GM18505 (cell line): ENCODE measurements at regions not wholly inside any gene's neighbourhood (a gene's known extent, or its start where the extent isn't known, plus 50 kb on each side); places are given as distances from the start of the nearest gene placed in this dataset.
"Not testable (repeated sequence)": the region's sequence is repeated elsewhere in the genome, so short reads cannot be mapped to it uniquely, and the experiment has no call there.

Experiments
- ATAC-seq: cut with Tn5 transposase; IDR thresholded peaks from one replicate; pipeline ENCODE4 v1.9.1; 2021; ENCODE audit not compliant: unreplicated experiment
- POLR2A ChIP-seq: IDR thresholded peaks from 4 replicates; pipeline ENCODE4 v1.6.1; 2011; ENCODE audit warnings: borderline replicate concordance; ENCODE audit not compliant: insufficient read depth, insufficient read length; ENCODE audit errors: extremely low read depth

GRCh38 chr20:47970282-47970903 lies 185.1 kb upstream of the SULF2 start:
- TF ChIP-seq POLR2A, result no peak
- ATAC-seq, result no peak

- ATAC-seq, result no peak
- TF ChIP-seq POLR2A, result no peak
These were observed 184.1 kb upstream of the SULF2 start for GRCh38 chr20:47969426-47969825.

- TF ChIP-seq POLR2A, result no peak
- no peak for ATAC-seq
These were observed 183.4 kb upstream of the SULF2 start for GRCh38 chr20:47968541-47969310.

GRCh38 chr20:47964149-47964548 lies 178.9 kb upstream of the SULF2 start:
- ATAC-seq, result no peak
- TF ChIP-seq POLR2A, result no peak

DNA sequence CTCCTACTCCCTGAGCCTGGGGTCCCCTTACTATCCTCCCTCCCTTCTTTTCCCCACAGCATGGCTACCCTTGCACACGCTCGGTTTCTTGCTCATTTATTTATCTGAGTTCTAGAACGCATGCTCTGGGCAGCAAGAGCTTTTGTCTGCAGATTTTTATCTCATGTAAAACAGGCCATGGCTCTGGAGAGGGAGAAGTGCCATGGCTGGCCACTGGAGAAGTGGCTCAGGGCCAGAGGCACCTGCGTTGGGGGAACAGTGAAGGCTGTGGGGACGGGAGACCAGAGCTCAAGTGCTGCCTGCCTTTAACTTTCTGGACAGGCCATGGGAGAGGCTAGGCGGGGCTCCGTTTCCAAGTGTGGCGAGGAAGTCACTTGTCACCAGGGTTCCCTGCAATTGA lies 177.7 kb upstream of the SULF2 start:
- no peak for TF ChIP-seq POLR2A
- ATAC-seq, result no peak

GRCh38 chr20:47962286-47962963 lies 177.1 kb upstream of the SULF2 start:
- no peak for TF ChIP-seq POLR2A
- ATAC-seq, result no peak

- TF ChIP-seq POLR2A, result no peak
- no peak for ATAC-seq
These were observed 175.7 kb upstream of the SULF2 start for GRCh38 chr20:47960769-47961541.

DNA sequence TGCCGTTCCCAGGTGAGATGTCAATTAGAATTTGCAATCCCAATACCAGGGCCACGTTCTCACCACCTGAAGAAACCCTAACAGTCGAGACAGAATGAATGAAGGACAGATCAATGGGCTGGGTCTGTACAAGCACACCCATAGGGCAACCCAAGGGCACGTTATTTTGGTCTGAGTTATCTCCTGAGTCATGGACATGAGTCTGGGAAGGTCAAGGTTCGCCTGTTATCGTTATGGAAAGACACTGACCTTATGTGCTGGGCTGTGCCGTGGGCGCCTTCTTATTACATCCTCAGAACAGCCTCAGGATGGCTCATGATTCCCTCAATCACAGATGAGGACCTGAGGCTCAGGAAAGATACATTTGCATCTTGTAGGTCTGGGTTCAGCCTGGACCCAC lies 175.0 kb upstream of the SULF2 start:
- TF ChIP-seq POLR2A, result no peak
- ATAC-seq, result no peak

GRCh38 chr20:47957989-47958801 lies 172.9 kb upstream of the SULF2 start:
- ATAC-seq, result not testable (repeated sequence)

DNA sequence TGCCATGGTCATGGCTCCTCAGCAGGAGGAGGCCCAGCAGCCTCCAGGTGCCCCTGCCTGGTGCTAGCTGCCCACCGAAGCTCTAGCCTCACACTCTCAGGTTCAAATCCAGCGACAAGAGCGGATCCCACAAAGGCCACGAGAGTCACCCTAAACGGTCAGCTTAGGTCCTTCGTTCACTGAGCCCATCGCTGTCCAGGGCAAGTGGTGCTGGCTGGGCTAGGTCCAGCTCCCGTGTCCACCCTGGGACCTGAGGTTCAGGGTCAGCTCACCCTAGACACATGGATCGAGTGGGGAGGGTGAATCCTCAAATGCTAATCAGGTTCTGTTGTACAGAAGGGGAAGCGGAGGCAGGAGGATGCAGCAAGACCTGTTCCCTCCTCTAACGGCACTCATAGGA lies 171.9 kb upstream of the SULF2 start:
- ATAC-seq, result no peak

DNA sequence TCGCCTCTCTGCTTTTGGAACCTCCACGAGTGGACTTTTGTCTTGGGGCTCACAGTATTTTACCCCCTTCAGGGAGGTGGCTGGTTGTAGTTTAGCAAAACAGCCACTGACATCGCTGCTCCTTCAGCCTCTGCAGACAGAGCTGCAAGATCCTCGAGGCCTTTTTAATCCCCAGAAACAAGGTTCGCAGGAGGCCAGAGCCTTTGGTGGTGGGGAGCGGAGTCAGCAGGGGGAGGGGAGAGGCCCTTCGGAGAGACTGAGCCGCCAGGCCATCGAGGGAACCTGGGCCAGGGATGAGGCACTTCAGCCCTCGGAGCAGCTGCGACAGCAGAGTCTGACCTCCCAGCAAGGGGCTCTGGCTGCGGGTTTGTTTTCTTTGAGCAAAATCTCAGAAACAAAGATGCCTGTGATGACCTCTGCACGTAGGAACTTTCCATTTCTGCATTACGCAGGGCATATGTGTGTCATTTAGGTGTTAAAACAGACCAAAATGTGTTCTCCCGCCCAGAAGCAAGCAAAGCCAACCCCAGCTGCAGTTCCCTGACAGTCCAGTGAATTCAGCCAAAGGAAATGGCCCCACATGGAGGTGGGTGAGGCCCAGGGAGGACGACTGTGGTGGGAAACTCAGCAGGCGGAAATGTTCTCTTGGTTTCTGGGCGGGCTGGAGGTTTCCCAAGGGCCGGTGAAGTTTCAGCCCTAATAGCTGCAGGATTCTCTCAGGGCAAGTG lies 171.2 kb upstream of the SULF2 start:
- no peak for TF ChIP-seq POLR2A
- no peak for ATAC-seq

More for the DNA sequence above, 171.9 kb upstream of the SULF2 start:
- no peak for TF ChIP-seq POLR2A

- no peak for TF ChIP-seq POLR2A
- ATAC-seq, result no peak
These were observed 168.2 kb upstream of the SULF2 start for GRCh38 chr20:47953471-47953870.
